SIG-M5 treated with dmso at 0.1 percent for 504 hours (cell line): ENCODE measurements at regions not wholly inside any gene's neighbourhood (a gene's known extent, or its start where the extent isn't known, plus 50 kb on each side); places are given as distances from the start of the nearest gene placed in this dataset.
"Not testable (repeated sequence)": the region's sequence is repeated elsewhere in the genome, so short reads cannot be mapped to it uniquely, and the experiment has no call there.

Experiments used
- DNase-seq: peaks from one replicate; lab custom pipeline; 2025; ENCODE audit not compliant: unreplicated experiment; lab: John Stamatoyannopoulos, UW

DNA sequence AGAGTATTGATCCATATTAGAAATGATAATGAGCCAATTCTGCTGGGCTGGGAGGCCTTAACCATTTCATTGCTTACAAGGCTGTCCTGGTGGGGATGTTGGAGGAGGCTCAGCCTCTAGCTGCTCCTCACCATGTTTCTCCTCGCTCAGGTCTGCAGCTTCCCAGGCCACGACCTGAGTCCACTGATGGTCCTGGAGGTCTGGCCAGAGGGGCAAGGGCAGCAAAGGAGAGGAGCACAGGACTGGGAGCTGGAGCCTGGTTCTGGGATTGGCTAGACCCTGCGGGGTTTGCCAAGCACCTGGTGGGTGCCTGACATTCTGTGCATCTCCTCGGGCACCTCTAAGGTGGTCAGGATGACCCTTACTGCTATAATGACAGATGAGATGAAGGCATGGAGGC, 92.6 kb downstream of the KIF26A start:
- no peak for DNase-seq

DNA sequence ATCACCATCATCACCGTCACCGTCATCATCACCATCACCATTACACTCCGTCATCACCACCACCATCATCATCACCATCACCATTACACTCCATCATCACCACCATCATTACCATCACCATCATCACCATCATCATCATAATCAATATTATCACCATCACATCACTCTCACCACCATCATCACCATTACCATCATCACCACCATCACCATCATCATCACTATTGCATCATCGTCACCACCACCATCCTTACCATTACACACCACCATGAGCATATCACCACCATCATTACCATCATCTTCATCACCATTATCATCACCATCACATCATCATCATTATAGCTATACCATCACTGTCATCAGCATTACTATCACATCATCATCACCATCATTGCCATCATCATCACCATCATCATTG, 93.7 kb downstream of the KIF26A start:
- no peak for DNase-seq

DNA sequence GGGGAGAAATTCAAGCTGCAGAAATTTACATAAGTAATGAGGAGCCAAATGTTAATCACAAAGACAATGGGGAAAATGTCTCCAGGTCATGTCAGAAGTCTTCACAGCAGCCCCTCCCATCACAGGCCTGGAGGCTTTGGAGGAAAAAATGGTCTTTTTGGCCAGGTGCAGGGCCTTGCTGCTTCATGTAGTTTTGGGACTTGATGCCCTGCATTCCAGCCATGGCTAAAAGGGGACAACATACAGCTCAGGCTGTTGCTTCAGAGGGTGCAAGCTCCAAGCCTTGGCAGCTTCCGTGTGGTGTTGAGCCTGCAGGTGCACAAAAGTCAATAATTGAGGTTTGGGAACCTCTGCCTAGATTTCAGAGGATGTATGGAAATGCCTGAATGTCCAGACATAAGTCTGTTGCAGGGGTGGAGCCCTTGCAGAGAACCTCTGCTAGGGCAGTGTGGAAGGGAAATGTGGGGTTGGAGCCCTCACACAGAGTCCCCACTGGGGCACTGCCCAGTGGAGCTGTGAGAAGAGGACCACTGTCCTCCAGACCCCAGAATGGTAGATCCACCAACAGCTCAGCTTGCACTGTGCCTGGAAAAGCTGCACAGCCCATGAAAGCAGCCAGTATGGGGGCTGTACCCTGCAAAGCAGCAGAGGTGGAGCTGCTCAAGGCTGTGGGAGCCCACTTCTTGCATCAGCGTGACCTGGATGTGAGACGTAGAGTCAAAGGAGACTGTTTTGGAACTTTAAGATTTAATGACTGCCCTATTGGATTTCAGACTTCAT, 95.8 kb downstream of the KIF26A start:
- DNase-seq: not testable (repeated sequence)

DNA sequence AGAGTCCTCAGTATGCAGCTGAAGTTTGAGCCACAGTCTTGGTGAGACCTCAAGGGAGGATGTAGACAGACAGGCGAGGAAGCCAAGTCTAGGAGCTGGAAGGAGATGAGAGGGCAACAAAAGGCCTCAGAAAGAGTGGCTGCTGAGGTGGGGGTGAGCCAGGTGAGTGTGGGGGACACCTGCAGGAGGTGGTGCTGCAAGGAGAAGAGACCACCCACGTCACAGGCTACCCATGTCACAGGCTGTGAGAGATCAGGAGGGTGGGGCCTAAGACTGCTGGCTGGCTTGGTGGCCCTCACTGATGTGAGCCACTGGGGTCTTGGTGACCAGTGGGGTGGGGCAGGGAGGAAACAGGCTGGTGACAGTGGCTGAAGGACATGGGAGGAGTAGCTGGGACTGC, 97.3 kb downstream of the KIF26A start:
- DNase-seq: no peak

DNA sequence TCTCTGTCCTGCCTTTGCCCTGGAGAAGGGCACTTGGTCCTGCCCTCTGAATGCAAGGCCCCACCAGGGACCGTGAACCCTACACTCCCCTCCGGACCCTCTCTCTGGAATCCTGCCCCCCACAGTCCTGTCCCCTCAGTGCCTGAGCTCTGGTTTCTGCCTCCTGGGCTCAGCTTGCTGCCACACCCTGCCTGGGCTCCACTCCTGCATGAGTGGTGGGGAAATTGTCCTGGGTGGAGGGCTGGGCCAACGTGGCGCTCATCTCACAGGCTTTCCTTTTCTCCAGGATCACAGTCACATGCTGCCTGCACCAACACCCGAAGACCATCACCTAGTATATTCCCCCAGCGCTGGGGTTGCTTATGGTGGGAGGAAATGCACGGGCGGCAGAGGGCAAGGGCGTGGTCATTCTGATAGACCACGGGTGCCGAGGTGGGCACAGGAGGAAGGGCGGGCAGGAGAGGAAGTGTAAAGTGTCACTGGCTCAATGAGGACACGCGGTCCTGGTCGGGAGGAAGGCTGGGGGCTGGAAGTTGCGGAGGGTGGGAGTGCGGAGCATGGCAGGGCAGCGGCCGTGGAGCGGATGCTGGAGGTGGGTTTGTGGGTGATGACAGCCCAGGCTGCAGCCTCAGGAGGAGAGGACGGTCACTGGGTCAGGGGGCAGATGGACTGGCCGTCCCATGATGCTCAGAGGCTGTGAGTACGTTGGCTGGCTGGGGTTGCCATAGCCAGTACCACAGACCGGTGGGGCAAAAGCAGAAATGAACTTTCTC, 99.5 kb downstream of the KIF26A start:
- no peak for DNase-seq

DNA sequence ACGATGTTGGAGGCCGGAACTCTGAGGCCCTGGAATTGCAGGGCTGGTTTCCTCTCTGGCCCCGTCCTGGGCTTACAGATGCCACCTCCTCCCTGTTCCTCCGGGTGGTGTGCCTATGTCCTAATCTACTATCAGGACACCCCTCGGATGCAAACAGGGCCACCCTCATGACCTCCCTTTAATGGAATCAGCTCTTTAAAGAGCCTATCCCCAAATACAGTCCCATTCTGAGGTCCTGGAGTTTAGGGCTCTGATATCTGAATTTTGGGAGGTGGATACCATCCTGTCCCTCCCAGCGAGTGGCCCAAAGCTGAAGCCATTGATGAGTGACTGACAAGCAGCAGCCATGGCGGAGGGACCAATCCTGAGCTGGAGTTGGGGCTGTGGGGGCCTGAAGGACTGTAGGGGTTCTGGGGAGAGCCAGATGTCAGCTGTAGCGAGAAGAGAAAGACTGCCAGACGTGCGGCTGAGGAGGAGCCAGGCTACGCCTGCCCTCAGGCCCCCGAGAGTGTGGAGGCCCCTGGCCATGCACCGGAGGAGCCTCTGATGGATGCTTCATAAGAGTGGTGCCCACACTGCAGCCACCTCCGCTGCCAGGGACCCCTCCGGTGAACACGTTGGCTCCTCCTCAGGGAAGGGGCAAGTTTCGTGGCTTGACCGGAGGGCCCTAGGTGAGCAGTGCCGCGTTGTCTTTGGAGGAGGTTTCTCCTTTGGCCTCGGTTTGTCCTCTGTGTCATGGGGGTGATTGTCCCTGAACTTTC, 100.2 kb downstream of the KIF26A start:
- no peak for DNase-seq

DNA sequence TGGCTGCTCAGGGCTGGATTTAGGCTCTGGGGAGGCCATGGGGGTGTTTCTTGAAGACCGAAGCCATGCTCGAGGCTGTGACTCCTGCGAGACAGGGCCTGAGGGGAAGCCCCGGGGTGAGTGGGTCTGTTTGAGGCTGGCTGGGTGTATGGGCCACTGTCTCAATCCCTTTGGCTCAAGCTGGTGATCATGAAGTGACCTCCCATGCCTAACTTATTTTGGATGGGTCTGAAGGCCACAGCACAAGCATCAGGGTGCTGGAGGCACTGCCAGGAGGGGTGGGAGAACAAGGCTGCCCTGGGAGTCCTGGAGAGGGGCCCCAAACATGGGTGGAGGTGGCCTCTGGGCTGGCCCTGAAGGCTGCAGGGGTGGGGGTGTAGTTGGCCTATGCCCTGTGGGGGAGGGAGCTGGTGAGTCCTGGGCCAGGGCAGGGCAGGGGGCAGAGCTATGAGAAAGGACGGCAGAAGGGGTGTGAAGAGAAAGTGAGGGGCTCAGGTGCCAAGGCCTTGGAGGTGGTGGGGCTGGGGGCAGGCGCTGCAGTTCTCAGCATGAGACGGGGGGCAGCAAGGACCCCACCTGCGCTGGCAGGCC, 100.9 kb downstream of the KIF26A start:
- DNase-seq: no peak

DNA sequence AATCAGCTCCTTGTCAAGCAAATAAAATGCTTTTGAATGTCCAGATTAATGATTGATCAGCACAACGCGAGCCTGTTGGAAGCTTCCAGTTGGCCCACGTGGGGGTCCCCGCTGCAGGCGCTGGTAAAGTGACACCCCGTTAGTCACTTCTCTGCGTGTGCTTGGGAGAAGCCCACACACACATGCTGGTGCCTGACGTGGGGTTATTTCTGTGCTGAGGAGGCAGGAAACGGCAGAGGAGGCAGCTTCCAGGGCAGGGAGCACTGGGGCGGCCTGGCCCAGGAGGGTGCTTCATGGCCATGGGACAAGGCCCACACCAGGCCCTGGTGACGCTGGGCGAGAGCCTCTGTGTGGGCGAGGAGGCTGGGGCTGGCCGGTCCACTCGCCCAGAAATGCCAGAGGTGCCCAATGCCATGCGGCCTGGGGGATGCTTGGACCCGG, 101.5 kb downstream of the KIF26A start:
- no peak for DNase-seq

DNA sequence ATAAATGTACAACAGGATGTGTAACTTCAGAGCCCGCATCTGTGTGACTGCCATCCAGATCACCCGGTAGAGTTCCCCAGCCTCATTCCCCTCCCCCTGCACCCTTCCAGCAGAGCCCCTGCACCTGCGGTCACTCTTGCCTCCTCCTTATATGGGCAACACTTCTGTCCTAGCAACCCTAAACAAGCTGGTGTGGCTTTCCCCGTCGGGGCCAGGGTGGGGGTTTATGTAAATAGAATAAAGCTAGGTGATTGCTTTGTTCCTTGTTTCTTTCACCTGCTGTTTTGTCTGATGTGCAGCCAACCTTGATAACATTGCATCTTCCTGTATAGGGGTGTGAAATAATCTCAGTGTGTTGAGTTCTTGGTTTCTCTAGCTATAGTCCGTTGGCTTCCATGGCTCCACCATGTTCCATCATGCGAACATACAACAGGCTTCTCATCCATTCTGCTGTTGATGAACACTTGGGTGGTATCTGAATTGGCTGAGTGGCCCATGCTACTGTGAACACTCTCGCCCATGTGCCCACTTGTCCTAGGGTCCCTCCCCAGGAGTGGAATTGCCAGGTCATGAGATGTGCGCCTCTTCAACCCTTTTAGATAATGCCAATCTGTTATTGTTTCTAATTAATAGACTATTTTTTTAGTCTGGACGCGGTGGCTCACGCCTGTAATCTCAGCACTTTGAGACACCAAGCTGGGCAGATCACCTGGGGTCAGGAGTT, 102.2 kb downstream of the KIF26A start:
- DNase-seq: no peak

DNA sequence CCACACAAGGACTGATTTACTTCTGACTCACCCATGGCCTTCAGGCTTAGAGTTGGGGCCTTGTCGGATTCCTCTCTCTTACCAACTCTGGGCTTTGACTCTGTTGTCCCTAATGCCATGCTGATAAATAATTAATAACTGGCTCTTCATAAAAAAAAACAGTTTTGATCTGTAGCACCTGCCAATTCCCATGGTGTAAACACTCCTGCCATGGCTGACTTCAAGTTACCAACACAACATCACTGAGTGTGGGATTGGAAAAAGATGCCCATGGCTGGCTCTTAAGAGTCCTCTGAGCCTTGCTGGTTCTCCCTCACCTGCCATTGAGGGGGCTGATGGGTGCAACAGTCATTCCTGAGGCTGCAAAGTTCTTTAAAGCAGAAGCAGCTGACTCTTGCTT, 104.8 kb downstream of the KIF26A start:
- no peak for DNase-seq

DNA sequence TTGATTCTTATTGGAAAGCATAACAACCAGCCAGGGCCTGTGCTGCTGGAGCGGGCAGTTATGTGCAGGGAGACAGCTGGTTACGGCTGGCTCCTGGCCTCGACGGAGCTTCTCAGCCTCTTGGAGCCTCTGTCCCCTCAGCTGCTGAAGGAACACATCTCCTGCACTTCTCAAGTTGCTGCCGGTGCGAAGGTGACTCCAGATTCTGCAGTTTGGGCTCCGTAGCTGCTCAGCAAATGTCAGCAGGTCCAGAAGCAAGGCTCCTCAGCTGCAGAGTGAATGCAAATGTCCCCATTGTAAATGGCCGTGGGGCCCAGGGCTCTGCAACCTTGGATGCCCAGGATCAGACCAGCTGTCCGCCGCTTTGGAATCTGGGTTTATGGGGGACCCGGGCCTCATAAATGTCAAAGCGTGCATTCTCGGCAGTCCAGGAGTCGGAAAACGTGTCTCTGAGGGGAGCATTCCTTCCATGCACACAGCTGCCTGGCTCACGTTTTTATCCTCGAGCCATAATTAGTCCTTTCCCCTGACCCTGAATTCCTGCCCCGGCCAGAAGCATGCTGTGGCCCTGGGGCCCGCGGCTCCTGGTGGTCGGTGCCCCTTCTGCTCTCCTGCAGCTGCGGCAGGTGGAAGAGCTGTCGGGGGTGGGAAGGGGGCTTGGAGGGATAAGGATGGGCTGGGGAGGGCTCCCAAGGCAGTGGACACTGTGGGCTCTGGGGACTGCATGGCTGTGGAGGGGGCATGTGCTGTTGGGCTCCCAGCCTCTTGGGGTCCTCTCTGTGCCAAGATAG, 106.0 kb downstream of the KIF26A start:
- no peak for DNase-seq

DNA sequence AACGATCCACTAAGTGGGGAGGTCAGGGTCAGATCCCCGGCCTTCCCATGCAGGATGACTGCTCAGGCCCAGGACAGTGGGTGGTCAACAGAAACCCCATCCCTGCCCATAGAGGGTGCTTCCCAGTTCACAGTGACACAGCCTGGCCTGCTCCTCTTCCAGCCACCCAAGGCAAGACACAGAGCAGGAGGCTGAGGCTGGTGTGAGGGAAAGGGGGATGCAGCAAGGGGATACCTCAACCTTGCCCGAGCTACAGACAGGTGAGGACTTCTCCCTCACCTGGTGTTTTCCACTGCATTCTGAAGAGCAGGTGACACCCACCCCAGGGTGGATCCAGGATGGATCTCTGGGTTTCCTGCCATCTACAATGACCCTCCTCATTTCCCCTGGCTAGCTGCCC, 106.7 kb downstream of the KIF26A start:
- no peak for DNase-seq

DNA sequence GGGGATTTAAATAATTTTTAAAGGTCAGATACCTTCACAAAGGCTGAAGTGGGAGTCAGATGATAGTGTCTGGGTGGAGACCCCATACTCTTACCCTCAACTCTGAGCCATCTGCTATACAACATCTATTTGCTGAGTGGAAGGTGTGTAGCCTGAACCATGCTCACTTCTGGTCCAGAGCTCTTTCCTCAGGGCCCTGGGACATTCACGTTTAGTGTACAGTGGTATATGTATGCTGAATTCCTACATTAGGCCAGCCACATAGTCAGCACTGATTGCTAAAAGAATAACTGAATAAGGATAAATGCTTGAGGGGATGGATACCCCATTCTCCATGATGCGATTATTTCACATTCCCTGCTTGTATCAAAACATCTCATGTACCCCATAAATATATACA, 107.3 kb downstream of the KIF26A start:
- no peak for DNase-seq

DNA sequence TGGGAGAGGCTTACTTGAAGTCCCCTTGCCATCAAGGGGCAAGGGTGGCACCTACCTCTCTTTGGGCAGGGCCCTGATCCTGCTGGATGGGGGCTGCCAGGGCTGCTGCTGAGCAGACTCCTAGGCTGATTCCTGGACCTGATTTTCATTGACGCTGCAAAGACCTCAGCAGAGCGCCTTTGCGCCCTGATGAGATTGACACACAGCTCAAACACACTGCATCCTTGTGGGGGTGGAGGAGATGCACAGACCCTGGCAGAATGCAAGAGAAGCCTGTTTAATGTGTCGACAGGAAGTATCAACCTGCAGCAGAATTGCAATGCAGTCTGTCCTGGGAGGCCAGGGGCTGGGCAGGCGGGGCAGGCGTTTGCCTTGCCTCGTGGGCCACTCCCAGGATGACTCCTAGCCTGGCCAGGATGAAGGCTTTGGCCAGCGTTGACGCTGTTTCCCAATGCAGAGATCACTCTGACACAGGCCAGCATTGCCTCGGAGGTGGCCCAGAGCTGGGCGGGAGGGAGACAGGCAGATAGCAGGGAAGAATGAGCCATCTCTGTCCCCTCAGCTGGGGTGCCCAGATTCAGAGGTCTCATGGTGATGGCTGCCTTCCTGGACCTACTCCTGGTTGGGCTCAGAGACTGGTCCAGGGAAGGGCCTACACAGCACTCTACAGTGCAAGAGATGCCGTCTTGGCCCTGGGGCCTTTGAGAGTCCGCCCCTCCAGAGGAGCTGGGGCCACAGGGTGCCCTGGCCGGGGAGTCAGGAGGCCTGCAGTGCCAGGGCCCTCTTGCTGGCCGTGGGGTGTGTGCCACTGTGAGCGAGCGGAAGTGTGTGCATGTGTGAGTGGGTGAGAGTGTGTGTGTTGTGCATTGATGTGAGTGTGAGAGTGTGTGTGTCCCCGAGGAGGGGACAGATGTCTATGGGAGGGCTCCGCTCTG, 108.3 kb downstream of the KIF26A start:
- no peak for DNase-seq

DNA sequence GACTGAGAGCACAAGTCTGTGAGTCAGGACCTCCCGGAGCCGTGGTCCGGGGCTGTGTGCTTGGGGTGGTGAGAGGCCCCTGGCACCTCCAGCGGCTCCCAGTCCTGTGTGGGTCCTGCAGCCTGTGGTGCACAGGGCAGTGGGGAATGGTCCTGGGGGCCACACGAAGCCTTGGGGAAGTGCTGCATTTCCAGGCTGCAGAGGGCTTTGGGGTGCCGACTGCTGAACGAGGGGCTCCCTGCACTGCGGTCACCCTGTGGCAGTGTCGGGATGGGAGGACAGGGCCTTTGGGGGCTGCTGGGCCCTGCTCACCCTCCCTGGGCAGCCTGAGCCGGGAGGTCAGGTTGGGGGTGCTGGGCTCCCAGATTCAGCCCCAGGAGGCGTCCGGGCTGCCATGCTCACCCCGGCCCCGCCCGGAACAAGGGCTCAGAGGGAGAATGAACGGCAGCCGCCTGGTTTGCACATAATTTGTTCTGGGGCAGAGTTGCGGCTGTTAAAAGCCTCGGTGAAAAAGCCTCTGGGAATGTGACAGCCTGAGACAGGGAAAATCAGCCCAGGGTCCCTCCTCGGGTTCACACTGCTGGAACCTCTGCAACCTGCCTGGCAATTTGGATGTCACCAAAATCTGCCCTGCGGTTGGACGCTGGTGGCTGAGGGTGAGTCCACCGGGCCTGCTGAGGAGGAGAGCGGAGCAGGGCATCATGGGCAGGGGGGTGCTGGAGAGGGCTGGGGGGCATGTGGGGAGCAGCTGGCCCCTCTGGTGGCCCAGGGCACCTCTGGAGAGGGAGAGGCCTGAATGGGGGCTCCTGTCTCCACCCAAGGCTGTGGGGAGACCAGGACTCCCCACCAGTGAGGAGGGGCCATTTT, 109.2 kb downstream of the KIF26A start:
- no peak for DNase-seq

DNA sequence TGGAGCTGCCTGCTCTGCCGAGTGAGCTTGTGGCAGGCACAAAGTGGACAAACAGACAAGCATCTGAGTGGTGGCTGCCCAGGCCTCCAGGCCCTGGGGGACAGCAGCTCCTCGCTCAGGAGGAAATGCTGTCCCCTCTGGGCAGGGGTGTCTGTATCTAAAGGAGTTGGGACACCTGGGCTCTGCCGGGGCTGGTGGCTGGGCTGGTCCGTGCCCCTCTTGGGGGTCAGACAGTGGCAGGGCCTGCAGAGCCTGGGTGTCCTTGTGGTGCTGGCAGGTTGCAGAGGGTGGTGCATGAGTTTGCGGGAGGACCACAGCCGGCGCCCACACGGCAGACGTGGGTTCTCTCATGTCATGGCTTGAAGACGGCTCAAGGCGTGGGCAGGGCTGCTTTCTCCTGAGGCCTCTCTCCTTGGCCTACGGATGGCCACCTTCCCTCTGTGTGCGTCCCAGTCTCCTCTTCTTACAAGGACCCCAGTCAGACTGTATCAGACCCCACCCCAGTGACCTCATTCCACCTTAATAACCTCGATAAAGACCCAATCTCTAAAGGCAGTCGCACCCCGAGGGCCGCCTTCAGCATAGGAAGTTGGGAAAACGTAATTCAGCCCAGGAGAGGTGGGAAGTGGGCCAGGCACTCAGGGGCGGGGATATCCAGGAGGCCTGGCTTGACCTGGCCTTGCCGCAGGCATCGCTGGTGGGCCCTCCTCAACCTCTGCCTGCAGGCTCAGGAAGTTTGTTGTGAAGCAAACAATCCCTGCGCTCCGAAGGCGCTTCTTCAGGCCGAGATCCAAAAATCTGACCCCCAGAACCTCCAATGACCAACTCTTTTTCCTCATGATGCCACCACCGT, 110.0 kb downstream of the KIF26A start:
- DNase-seq: no peak

DNA sequence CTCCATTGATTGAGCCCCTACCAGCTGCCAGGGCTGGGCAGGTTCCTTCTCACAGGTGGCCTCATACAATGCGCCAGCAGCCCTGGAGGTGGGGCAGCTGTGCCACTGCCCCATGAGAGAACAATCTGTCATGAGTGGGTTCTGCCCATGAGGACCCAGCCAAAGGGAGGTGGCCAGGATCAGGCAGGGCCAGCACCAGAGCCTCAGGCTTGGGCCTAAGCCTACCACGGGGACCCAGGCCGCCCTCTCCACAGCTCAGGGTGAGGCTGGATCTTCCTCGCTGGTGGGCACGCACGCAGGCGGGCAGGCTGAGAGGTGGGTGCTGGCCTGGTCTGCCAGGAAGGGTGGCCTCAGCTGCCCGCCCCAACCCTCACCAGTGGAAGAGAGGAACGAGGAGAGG, 110.7 kb downstream of the KIF26A start:
- no peak for DNase-seq
